IMR-90 (cell line): ENCODE measurements at regions not wholly inside any gene's neighbourhood (a gene's known extent, or its start where the extent isn't known, plus 50 kb on each side); places are given as distances from the start of the nearest gene placed in this dataset.

ENCODE experiments used
- ATAC-seq: fragments of 200-7000 bp; cut with Tn5 transposase; 2 replicates; pipeline ENCODE4 v1.9.1; 2020; ENCODE audit warnings: low read depth, mild to moderate bottlenecking, moderate library complexity
- BruUV-seq: library from RNA; stranded (reverse); fragments of 400-500 nt; replicated peaks from 2 replicates; lab custom pipeline; 2021; lab: Mats Ljungman, UMichigan
- CTCF ChIA-PET: fragments of 300-600 bp; formaldehyde crosslinking; extraction: SDS; loops from one replicate; lab custom pipeline; 2021; ENCODE audit warnings: antibody characterized with exemption; lab: Yijun Ruan, JAX
- POLR2A ChIA-PET: fragments of 300-600 bp; sonication (Branson Sonifier 250); formaldehyde crosslinking; loops from one replicate; lab custom pipeline; 2022; ENCODE audit warnings: antibody characterized with exemption; ENCODE audit not compliant: unreplicated experiment; lab: Charles Lee
- DNase-seq: peaks from one replicate; pipeline ENCODE4 v3.0.0; 2013
- H2AFZ ChIP-seq: replicated peaks from 2 replicates; pipeline ENCODE3; 2013; ENCODE audit warnings: low read length, mild to moderate bottlenecking; ENCODE audit not compliant: poor library complexity
- H2AK5ac ChIP-seq: 2 replicates; pipeline ENCODE4 v1.6.1; 2013; ENCODE audit warnings: low read depth, low read length, inconsistent platforms
- H2AK9ac ChIP-seq: replicated peaks from 2 replicates; pipeline ENCODE3; 2013; ENCODE audit warnings: mild to moderate bottlenecking, low read depth, low read length, moderate library complexity; ENCODE audit not compliant: poor library complexity
- H2BK120ac ChIP-seq: 2 replicates; pipeline ENCODE4 v1.6.1; 2013; ENCODE audit warnings: low read depth, low read length, inconsistent platforms
- H2BK15ac ChIP-seq: 3 replicates; pipeline ENCODE4 v1.6.1; 2013; ENCODE audit warnings: low read depth, low read length, inconsistent platforms
- H2BK20ac ChIP-seq: 2 replicates; pipeline ENCODE4 v1.6.1; 2013; ENCODE audit warnings: low read depth, mild to moderate bottlenecking, inconsistent platforms, low read length, moderate library complexity
- H2BK5ac ChIP-seq: 2 replicates; pipeline ENCODE4 v1.6.1; 2013; ENCODE audit warnings: mild to moderate bottlenecking, low read depth, low read length, inconsistent platforms; ENCODE audit not compliant: poor library complexity, severe bottlenecking
- H3K14ac ChIP-seq: replicated peaks from 2 replicates; pipeline ENCODE4 v1.6.1; 2013; ENCODE audit warnings: low read depth, low read length, inconsistent platforms
- H3K18ac ChIP-seq: 2 replicates; pipeline ENCODE4 v1.6.1; 2013; ENCODE audit warnings: low read depth, low read length, control low read depth
- H3K23ac ChIP-seq: 2 replicates; pipeline ENCODE4 v1.6.1; 2013; ENCODE audit warnings: low read depth, low read length, inconsistent platforms
- H3K27ac ChIP-seq: 2 replicates; pipeline ENCODE4 v1.5.1; 2013; ENCODE audit warnings: mild to moderate bottlenecking, control low read depth, low read length; ENCODE audit not compliant: insufficient read depth
- H3K27me3 ChIP-seq: 2 replicates; pipeline ENCODE4 v1.6.1; 2013; ENCODE audit warnings: low read length; ENCODE audit not compliant: control insufficient read depth, insufficient read depth
- H3K36me3 ChIP-seq: 2 replicates; pipeline ENCODE4 v1.6.1; 2013; ENCODE audit warnings: low read length, mixed read lengths; ENCODE audit not compliant: control insufficient read depth, insufficient read depth
- H3K4ac ChIP-seq: 2 replicates; pipeline ENCODE4 v1.6.1; 2013; ENCODE audit warnings: low read depth, low read length, inconsistent platforms
- H3K4me1 ChIP-seq: 2 replicates; pipeline ENCODE4 v1.6.1; 2013; ENCODE audit warnings: low read length, mixed read lengths; ENCODE audit not compliant: control insufficient read depth, insufficient read depth
- H3K4me2 ChIP-seq: 2 replicates; pipeline ENCODE4 v1.6.1; 2013; ENCODE audit warnings: low read depth, mild to moderate bottlenecking, control low read depth, low read length, moderate library complexity
- H3K4me3 ChIP-seq: 2 replicates; pipeline ENCODE4 v1.5.1; 2013; ENCODE audit warnings: low read depth, mild to moderate bottlenecking, control low read depth, low read length, moderate library complexity; ENCODE audit not compliant: insufficient read depth
- H3K56ac ChIP-seq: 2 replicates; pipeline ENCODE4 v1.6.1; 2013; ENCODE audit warnings: low read length, inconsistent platforms; ENCODE audit not compliant: insufficient read depth; ENCODE audit errors: extremely low read depth
- H3K79me1 ChIP-seq, 2 experiments: 2 replicates each; pipeline ENCODE4 v1.6.1; 2013; ENCODE audit warnings: low read length in 2 of 2, inconsistent platforms in 1 of 2, low read depth in 1 of 2
- H3K9ac ChIP-seq: 2 replicates; pipeline ENCODE4 v1.6.1; 2013; ENCODE audit warnings: low read depth, low read length, control low read depth
- H3K9me1 ChIP-seq: 2 replicates; pipeline ENCODE4 v1.6.1; 2013; ENCODE audit warnings: low read length, inconsistent platforms; ENCODE audit not compliant: insufficient read depth
- H3K9me3 ChIP-seq: 2 replicates; pipeline ENCODE4 v1.6.1; 2013; ENCODE audit warnings: low read length; ENCODE audit not compliant: control insufficient read depth, insufficient read depth
- H4K20me1 ChIP-seq: 2 replicates; pipeline ENCODE4 v1.6.1; 2013; ENCODE audit warnings: low read length, inconsistent platforms; ENCODE audit not compliant: insufficient read depth
- H4K5ac ChIP-seq: 2 replicates; pipeline ENCODE4 v1.6.1; 2013; ENCODE audit warnings: mild to moderate bottlenecking, low read depth, low read length, control low read depth
- H4K8ac ChIP-seq, 2 experiments: 2 replicates each; pipeline ENCODE4 v1.6.1; 2013; ENCODE audit warnings: low read depth in 2 of 2, low read length in 2 of 2, control low read depth in 1 of 2, inconsistent platforms in 1 of 2
- H4K91ac ChIP-seq: 2 replicates; pipeline ENCODE4 v1.6.1; 2013; ENCODE audit warnings: low read depth, low read length, inconsistent platforms; ENCODE audit not compliant: insufficient read depth
- BHLHE40 ChIP-seq: fragments of 150-350 bp; IDR thresholded peaks from 2 replicates; pipeline ENCODE4 v1.6.1; 2016; ENCODE audit warnings: mild to moderate bottlenecking, low read depth, low read length
- CEBPB ChIP-seq: IDR thresholded peaks from 2 replicates; pipeline ENCODE4 v1.6.1; 2012; ENCODE audit warnings: low read depth, low read length, improper control_type of control experiment
- CHD1 ChIP-seq: IDR thresholded peaks from 2 replicates; pipeline ENCODE4 v1.6.1; 2012; ENCODE audit warnings: low read depth, low read length, improper control_type of control experiment
- CTCF ChIP-seq: conservative IDR thresholded peaks from 2 replicates; pipeline ENCODE4 v1.5.1; 2012; ENCODE audit warnings: mild to moderate bottlenecking, low read depth, low read length, improper control_type of control experiment
- MAFK ChIP-seq: IDR thresholded peaks from 2 replicates; pipeline ENCODE4 v1.6.1; 2012; ENCODE audit warnings: low read depth, low read length, improper control_type of control experiment
- MAZ ChIP-seq: IDR thresholded peaks from 2 replicates; pipeline ENCODE4 v1.6.1; 2012; ENCODE audit warnings: low read depth, mild to moderate bottlenecking, low read length, improper control_type of control experiment, moderate library complexity, borderline replicate concordance
- MXI1 ChIP-seq: IDR thresholded peaks from 2 replicates; pipeline ENCODE4 v1.6.1; 2012; ENCODE audit warnings: low read depth, mild to moderate bottlenecking, low read length, moderate library complexity, borderline replicate concordance
- RAD21 ChIP-seq: IDR thresholded peaks from 2 replicates; pipeline ENCODE4 v1.6.1; 2012; ENCODE audit warnings: low read length, improper control_type of control experiment
- RCOR1 ChIP-seq: IDR thresholded peaks from 2 replicates; pipeline ENCODE4 v1.6.1; 2012; ENCODE audit warnings: mild to moderate bottlenecking, low read length, improper control_type of control experiment; ENCODE audit not compliant: insufficient replicate concordance
- RFX5 ChIP-seq: IDR thresholded peaks from 2 replicates; pipeline ENCODE4 v1.8.0; 2012; ENCODE audit warnings: low read depth, mild to moderate bottlenecking, low read length, moderate library complexity
- dilution Hi-C: fragments of 300-500 bp; cut with HindIII; formaldehyde crosslinking; loops from one replicate; pipeline ENCODE4 v1.14.3; 2018; ENCODE audit warnings: low sequenced_read_pairs; ENCODE audit not compliant: unreplicated experiment
- in situ Hi-C: fragments of 300-500 bp; cut with MboI; formaldehyde crosslinking; loops from 3 replicates; pipeline ENCODE4 v1.14.3; 2019; ENCODE audit warnings: low sequenced_read_pairs, inconsistent platforms, mixed read lengths
- intact Hi-C: fragments of 100-400 bp; cut with micrococcal nuclease; formaldehyde crosslinking; loops from 2 replicates; pipeline ENCODE4 v1.10.0; 2022
- TF ChIP-seq, protein P1 (sequence below): fragments of 150-350 bp; IDR thresholded peaks from 2 replicates; pipeline ENCODE4 v1.6.1; 2016; ENCODE audit warnings: low read depth, mild to moderate bottlenecking, low read length, moderate library complexity, borderline replicate concordance

- no peaks in the 10 kb centered on the region for H4K20me1 ChIP-seq
- no peaks in the 10 kb centered on the region for H3K4me1 ChIP-seq
- H2AFZ ChIP-seq, result no peak overlapping the region
- BruUV-seq, result no TSS peak
- no peak overlapping the region for H4K91ac ChIP-seq
- H3K27me3 ChIP-seq, result no peaks in the 10 kb centered on the region
- H3K18ac ChIP-seq, result no peak overlapping the region
- intact Hi-C loops, result no loop called here
- H2AK5ac ChIP-seq, result no peak overlapping the region
- no peak overlapping the region for H3K4ac ChIP-seq
- ATAC-seq (no peak), DNase-seq (no peak)
- no peak overlapping the region for H3K56ac ChIP-seq
- H2BK15ac ChIP-seq, result no peak overlapping the region
- H3K23ac ChIP-seq, result no peak overlapping the region
- H3K27ac ChIP-seq, result no peak overlapping the region
- in situ Hi-C loops, result no loop called here
- POLR2A ChIA-PET, result no interaction called here
- no peak overlapping the region for H2BK120ac ChIP-seq
- H3K9me1 ChIP-seq, result no peaks in the 10 kb centered on the region
- no peaks in the 10 kb centered on the region for H3K36me3 ChIP-seq
- dilution Hi-C loops, result no loop called here
- CTCF ChIA-PET, result no interaction called here
- no peak overlapping the region for H3K14ac ChIP-seq
- no peak overlapping the region for H2AK9ac ChIP-seq
- TF ChIP-seq RFX5 (no peak), RCOR1 (no peak), MAFK (no peak), CTCF (no peak), MXI1 (no peak), BHLHE40 (no peak), CHD1 (no peak), CEBPB (no peak), RAD21 (no peak), MAZ (no peak)
- TF ChIP-seq, protein P1, sequence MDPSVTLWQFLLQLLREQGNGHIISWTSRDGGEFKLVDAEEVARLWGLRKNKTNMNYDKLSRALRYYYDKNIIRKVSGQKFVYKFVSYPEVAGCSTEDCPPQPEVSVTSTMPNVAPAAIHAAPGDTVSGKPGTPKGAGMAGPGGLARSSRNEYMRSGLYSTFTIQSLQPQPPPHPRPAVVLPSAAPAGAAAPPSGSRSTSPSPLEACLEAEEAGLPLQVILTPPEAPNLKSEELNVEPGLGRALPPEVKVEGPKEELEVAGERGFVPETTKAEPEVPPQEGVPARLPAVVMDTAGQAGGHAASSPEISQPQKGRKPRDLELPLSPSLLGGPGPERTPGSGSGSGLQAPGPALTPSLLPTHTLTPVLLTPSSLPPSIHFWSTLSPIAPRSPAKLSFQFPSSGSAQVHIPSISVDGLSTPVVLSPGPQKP, result no peak
- H2BK20ac ChIP-seq, result no peak overlapping the region
- no peak overlapping the region for H3K4me2 ChIP-seq
- no peaks in the 10 kb centered on the region for H3K79me1 ChIP-seq
- no peak overlapping the region for H4K8ac ChIP-seq
- no peak overlapping the region for H2BK5ac ChIP-seq
- H3K9ac ChIP-seq, result no peak overlapping the region
- H3K9me3 ChIP-seq, result no peaks in the 10 kb centered on the region
- H3K4me3 ChIP-seq, result no peak overlapping the region
- no peak overlapping the region for H4K5ac ChIP-seq
These were observed 195.6 kb downstream of the ZNF326 start for GRCh38 chr1:90190523-90190922.
